Ectodermal cell (in vitro differentiated cells): ENCODE measurements at regions not wholly inside any gene's neighbourhood (a gene's known extent, or its start where the extent isn't known, plus 50 kb on each side); places are given as distances from the start of the nearest gene placed in this dataset.

Experiments used
- H3K27ac ChIP-seq: 2 replicates; pipeline ENCODE4 v1.7.0; 2013; ENCODE audit warnings: mild to moderate bottlenecking, low read depth, low read length; ENCODE audit not compliant: insufficient read depth, poor library complexity, severe bottlenecking
- H3K27me3 ChIP-seq: 2 replicates; pipeline ENCODE4 v1.7.0; 2013; ENCODE audit warnings: mild to moderate bottlenecking, low read length; ENCODE audit not compliant: insufficient read depth, control insufficient read depth, poor library complexity, severe bottlenecking
- H3K36me3 ChIP-seq: one replicate; pipeline ENCODE4 v1.7.0; 2013; ENCODE audit warnings: low read length; ENCODE audit not compliant: control insufficient read depth, insufficient read depth
- H3K4me1 ChIP-seq: one replicate; pipeline ENCODE4 v1.7.0; 2013; ENCODE audit warnings: low read length; ENCODE audit not compliant: control insufficient read depth, insufficient read depth
- H3K4me3 ChIP-seq: 2 replicates; pipeline ENCODE4 v1.7.0; 2013; ENCODE audit warnings: low read depth, low read length, control low read depth; ENCODE audit not compliant: insufficient read depth
- H3K9me3 ChIP-seq: 2 replicates; pipeline ENCODE4 v1.7.0; 2013; ENCODE audit warnings: mild to moderate bottlenecking, low read length, moderate library complexity; ENCODE audit not compliant: control insufficient read depth
- WGBS, 2 experiments: methylation state at CpG; one replicate each; pipeline ENCODE4 v1.1.7; 2013; ENCODE audit warnings: missing lambda C conversion rate in 2 of 2; 5-methylcytosine and 5-hydroxymethylcytosine counted together

DNA sequence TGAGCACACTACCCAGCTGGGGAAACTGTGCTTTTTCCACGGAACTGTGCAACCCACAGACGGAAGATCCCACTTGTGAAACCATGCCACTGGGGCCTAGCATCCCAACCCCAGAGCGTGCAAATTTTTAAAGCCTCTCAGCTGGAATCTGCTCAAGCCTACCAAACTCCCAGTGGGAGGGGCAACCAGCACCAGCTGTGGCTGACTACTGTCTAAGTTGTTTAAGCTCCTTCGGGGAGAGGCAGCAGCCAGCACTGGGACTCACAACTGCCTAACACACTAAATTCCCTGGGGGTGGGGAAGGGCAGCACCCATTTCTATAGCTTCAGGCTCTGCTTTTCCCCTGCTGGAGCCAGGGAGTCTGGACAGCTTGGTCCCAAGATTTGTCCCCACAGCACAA, 287.6 kb upstream of the MSX2 start:
- no peaks in the 10 kb centered on the region for H3K36me3 ChIP-seq
- H3K4me3 ChIP-seq: no peak overlapping the region
- 59 to 64% methylated on average over 4 of the region's 4 CpGs for WGBS, 2 experiments
- no peaks in the 10 kb centered on the region for H3K9me3 ChIP-seq
- no peaks in the 10 kb centered on the region for H3K4me1 ChIP-seq
- no peaks in the 10 kb centered on the region for H3K27me3 ChIP-seq
- H3K27ac ChIP-seq: no peak overlapping the region

DNA sequence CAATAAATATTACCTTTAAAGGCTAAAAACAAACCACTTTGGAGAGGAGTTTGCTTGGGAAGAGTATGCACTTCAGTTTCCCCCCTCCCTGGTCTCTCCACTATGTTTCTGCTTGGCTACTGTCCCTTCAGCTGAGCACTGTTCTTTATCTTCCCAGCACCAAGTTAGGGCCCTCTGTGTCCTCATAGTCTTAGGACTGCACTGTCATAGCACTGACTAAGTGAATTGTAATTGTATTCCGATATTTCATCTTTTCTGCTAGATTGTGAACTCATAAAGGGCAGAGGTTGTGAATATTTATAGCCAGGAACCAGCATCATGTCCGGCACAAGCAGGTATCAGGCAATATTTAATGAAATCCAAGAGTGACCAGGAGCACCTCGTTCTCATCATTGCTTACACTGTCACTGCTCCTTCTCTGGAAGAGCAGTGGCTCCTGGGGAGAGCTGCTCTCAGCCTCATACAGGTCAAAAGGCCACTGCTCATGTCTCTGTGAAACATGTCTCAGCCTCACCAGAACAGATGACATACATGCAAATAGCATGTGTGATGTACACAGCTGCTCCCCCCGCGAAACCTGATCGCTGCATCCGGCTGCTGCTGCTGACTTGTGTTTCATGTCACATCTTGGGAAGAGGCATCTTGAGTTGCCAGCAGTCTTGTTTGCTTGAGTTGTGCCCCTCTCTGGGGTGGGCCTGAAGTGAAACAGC, 279.7 kb upstream of the MSX2 start:
- Histone ChIP-seq H3K27ac (no peak overlapping the region), H3K9me3 (no peaks in the 10 kb centered on the region), H3K4me1 (no peaks in the 10 kb centered on the region), H3K36me3 (no peaks in the 10 kb centered on the region), H3K4me3 (no peak overlapping the region), H3K27me3 (no peaks in the 10 kb centered on the region)
- 94 to 96% methylated on average over 7 of the region's 7 CpGs for WGBS, 2 experiments

DNA sequence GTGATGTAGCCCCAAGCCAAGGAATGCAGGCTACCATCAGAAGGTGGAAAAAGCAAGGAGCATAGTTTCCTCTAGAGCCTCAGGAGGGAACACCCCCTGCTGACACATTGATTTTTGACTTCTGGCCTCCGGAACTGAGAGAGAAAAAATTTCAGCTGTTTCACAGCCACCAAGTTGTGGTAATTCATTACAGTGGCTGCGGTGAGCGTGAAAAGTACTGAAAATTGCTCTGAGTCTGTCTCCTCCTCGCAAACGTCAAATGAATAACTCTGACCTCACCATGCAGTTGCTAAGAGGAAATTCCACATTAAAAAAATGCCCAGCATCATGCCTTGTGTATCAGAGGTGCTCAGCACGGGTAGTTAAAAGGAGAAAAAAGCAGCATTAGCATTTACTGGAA, 277.9 kb upstream of the MSX2 start:
- H3K4me1 ChIP-seq: no peaks in the 10 kb centered on the region
- 81 to 87% methylated on average over 6 of the region's 6 CpGs for WGBS, 2 experiments
- H3K4me3 ChIP-seq: no peak overlapping the region
- no peak overlapping the region for H3K27ac ChIP-seq
- H3K9me3 ChIP-seq: no peaks in the 10 kb centered on the region
- no peaks in the 10 kb centered on the region for H3K36me3 ChIP-seq
- no peaks in the 10 kb centered on the region for H3K27me3 ChIP-seq

DNA sequence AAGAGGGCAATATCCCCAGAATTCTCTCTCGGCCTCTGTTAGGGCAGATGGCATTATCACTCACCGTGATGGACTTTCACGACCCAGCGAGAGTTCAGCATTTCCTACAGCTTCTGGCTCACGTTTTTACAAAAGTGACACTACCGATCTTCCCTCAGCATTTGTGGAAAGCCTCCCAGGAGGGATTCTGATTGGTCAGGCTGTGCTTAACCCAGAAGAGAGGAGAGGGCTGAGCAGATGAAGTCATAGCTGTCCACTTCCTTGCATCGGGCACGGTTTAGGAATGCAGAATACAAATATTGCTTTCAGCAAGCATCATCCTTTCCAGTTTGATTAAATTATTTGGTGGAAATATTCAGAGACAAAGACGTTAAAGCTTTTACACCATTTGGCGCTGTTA, 277.4 kb upstream of the MSX2 start:
- H3K27ac ChIP-seq: no peak overlapping the region
- H3K36me3 ChIP-seq: no peaks in the 10 kb centered on the region
- H3K27me3 ChIP-seq: no peaks in the 10 kb centered on the region
- 88 to 90% methylated on average over 10 of the region's 10 CpGs for WGBS, 2 experiments
- H3K4me3 ChIP-seq: no peak overlapping the region
- H3K4me1 ChIP-seq: no peaks in the 10 kb centered on the region
- no peaks in the 10 kb centered on the region for H3K9me3 ChIP-seq

DNA sequence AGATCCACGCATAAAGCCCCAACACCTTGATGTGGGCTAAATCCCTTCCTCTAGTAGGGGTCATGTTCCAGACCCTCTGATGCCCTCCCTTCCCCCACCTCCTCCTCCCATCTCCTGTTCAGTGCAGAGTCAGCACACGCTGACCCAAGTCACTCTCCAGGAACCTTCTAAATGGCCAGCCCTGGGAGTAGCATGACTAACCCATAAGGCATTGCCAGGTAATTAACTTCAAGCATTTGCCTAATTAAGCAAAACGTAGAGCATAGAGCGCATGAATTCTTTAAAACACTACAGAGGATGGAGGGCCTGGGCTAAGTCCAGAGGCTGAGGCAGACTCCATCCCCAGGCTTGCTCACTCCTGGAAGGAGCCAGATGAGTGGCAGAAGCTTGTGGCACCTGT, 276.3 kb upstream of the MSX2 start:
- Histone ChIP-seq H3K27me3 (no peaks in the 10 kb centered on the region), H3K4me1 (no peaks in the 10 kb centered on the region), H3K27ac (no peak overlapping the region), H3K36me3 (no peaks in the 10 kb centered on the region), H3K9me3 (no peaks in the 10 kb centered on the region), H3K4me3 (no peak overlapping the region)
- 87 to 89% methylated on average over 4 of the region's 4 CpGs for WGBS, 2 experiments

DNA sequence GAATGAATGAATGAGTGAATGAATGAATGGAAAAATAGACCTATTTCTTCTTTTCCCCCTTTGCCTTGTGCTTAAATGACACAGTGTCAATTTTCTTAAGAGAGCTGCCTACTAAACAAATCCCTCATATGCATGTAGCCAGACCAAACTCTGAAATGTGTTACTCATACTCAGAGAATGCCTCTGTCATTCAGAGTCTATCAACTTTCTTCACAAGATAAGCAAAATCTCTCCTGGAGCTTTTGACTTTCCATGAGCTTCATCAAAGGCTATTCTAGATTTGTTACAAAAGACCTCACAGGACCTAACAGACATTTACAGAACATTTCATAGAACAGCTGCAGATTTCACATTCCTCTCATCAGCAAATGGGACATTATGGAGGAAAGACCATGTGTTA, 275.7 kb upstream of the MSX2 start:
- Histone ChIP-seq H3K4me1 (no peaks in the 10 kb centered on the region), H3K4me3 (no peak overlapping the region), H3K27ac (no peak overlapping the region), H3K36me3 (no peaks in the 10 kb centered on the region), H3K27me3 (no peaks in the 10 kb centered on the region), H3K9me3 (no peaks in the 10 kb centered on the region)

DNA sequence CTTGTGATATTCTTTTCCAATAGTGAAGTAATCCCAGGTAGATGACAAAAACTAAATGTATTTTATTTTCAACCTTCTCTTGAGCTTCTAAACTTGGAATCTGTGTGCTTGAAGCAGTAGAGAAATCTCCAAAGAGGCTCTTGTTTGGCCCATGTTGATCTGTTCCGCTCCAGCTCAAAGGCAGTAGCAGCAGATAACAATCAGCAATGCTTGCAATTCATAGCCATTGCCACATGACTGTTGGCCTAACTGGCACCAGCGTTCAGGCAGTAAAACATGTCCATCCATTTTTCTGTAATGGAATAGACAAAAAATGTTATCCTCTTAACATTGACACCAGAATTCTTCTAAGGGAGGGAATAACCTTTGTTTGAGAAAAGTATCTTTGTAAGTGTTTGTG, 270.7 kb upstream of the MSX2 start:
- Histone ChIP-seq H3K9me3 (no peaks in the 10 kb centered on the region), H3K4me1 (no peaks in the 10 kb centered on the region), H3K27me3 (no peaks in the 10 kb centered on the region), H3K27ac (no peak overlapping the region), H3K4me3 (no peak overlapping the region), H3K36me3 (no peaks in the 10 kb centered on the region)
- WGBS, 2 experiments: 88 to 96% methylated on average over 1 to 2 of the region's 2 CpGs

DNA sequence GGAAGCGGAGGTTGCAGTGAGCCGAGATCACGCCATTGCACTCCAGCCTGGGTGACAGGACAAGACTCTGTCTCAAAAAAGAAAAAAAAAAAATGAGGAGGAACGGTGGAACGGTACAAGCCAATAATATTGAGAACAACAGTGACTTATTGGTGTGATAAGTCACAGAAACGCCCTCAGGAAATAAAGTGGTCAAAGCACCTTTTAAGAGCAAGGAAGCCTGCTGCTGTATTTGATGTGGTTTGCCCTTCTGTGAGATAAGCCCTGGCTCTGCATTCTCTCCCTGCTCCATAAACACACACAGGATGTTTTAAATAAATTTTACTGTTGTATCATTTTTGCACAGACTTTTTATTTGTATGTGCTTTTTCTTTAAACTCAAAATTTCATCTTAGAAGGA, 269.9 kb upstream of the MSX2 start:
- WGBS, 2 experiments: 88 to 89% methylated on average over 6 of the region's 6 CpGs
- H3K27ac ChIP-seq: no peak overlapping the region

DNA sequence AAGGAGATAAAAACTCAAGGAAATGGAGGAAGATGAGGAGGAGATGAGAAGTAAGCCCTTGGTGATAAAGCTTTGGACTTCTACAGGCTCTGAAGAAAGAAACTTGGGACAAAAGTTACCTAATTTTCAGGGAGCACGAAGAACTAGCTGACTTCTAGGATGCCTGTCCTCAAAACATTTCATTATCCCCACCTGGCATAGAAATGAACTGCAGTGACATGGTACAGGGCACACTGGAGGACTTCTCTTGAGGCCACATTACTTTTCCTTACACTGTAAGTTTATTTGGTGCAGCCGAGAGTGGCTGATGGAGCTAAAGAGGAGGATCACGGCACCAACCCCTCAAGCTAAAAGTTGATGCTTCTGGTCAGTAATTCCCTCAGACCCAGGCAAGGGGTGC, 269.5 kb upstream of the MSX2 start:
- H3K4me1 ChIP-seq: no peaks in the 10 kb centered on the region
- H3K27me3 ChIP-seq: no peaks in the 10 kb centered on the region
- no peak overlapping the region for H3K27ac ChIP-seq
- H3K4me3 ChIP-seq: no peak overlapping the region
- no peaks in the 10 kb centered on the region for H3K9me3 ChIP-seq
- no peaks in the 10 kb centered on the region for H3K36me3 ChIP-seq
- WGBS, 2 experiments: 90 to 95% methylated on average over 3 of the region's 3 CpGs

More for the DNA sequence above, 269.9 kb upstream of the MSX2 start:
- H3K27me3 ChIP-seq: no peaks in the 10 kb centered on the region
- H3K4me3 ChIP-seq: no peak overlapping the region
- no peaks in the 10 kb centered on the region for H3K9me3 ChIP-seq
- no peaks in the 10 kb centered on the region for H3K4me1 ChIP-seq
- no peaks in the 10 kb centered on the region for H3K36me3 ChIP-seq

DNA sequence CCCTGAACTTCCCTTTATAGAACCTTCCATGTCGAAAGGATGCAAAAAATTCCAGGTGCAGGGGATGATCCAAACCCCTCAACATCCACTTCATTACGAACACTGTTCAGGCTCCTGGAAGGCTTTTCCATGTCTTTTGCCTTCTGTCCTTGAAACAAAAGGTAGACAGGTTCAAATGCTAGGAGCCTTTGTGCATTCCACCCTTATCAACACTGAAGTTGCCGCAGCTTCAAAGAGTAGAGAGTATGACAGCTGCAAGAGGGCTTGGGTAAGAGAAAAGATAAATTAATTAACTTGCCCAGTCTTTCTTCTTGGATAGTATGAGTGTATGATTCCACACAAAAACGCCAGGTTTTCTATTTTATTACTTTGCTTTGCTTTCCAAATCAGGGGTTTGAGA, 269.1 kb upstream of the MSX2 start:
- Histone ChIP-seq H3K36me3 (no peaks in the 10 kb centered on the region), H3K27me3 (no peaks in the 10 kb centered on the region), H3K27ac (no peak overlapping the region), H3K9me3 (no peaks in the 10 kb centered on the region), H3K4me3 (no peak overlapping the region), H3K4me1 (peaks cover under 1% of the 10 kb centered on the region)
- 91 to 93% methylated on average over 4 of the region's 4 CpGs for WGBS, 2 experiments
